Ectodermal cell (in vitro differentiated cells): ENCODE measurements at regions not wholly inside any gene's neighbourhood (a gene's known extent, or its start where the extent isn't known, plus 50 kb on each side); places are given as distances from the start of the nearest gene placed in this dataset.
"Not testable (repeated sequence)": the region's sequence is repeated elsewhere in the genome, so short reads cannot be mapped to it uniquely, and the experiment has no call there.

ENCODE experiments used
- H3K27ac ChIP-seq: 2 replicates; pipeline ENCODE4 v1.7.0; 2013; ENCODE audit warnings: mild to moderate bottlenecking, low read depth, low read length; ENCODE audit not compliant: insufficient read depth, poor library complexity, severe bottlenecking
- H3K27me3 ChIP-seq: 2 replicates; pipeline ENCODE4 v1.7.0; 2013; ENCODE audit warnings: mild to moderate bottlenecking, low read length; ENCODE audit not compliant: insufficient read depth, control insufficient read depth, poor library complexity, severe bottlenecking
- H3K36me3 ChIP-seq: one replicate; pipeline ENCODE4 v1.7.0; 2013; ENCODE audit warnings: low read length; ENCODE audit not compliant: control insufficient read depth, insufficient read depth
- H3K4me1 ChIP-seq: one replicate; pipeline ENCODE4 v1.7.0; 2013; ENCODE audit warnings: low read length; ENCODE audit not compliant: control insufficient read depth, insufficient read depth
- H3K4me3 ChIP-seq: 2 replicates; pipeline ENCODE4 v1.7.0; 2013; ENCODE audit warnings: low read depth, low read length, control low read depth; ENCODE audit not compliant: insufficient read depth
- H3K9me3 ChIP-seq: 2 replicates; pipeline ENCODE4 v1.7.0; 2013; ENCODE audit warnings: mild to moderate bottlenecking, low read length, moderate library complexity; ENCODE audit not compliant: control insufficient read depth
- WGBS, 2 experiments: methylation state at CpG; one replicate each; pipeline ENCODE4 v1.1.7; 2013; ENCODE audit warnings: missing lambda C conversion rate in 2 of 2; 5-methylcytosine and 5-hydroxymethylcytosine counted together

DNA sequence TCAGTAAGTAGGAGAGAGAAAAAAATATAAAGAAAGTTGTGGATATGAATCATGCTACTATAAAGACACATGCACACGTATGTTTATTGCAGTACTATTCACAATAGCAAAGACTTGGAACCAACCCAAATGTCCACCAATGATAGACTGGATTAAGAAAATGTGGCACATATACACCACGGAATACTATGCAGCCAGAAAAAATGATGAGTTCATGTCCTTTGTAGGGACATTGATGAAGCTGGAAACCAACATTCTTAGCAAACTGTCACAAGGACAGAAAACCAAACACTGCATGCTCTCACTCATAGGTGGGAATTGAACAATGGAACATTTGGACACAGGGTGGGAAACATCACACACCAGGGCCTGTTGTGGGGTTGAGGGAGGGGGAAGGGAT is 200.3 kb upstream of the IVNS1ABP start:
- not testable (repeated sequence) for H3K27ac ChIP-seq, H3K4me1 ChIP-seq, H3K36me3 ChIP-seq, H3K27me3 ChIP-seq, H3K9me3 ChIP-seq, H3K4me3 ChIP-seq
- WGBS, 2 experiments: 88 to 100% methylated on average over 2 of the region's 2 CpGs

DNA sequence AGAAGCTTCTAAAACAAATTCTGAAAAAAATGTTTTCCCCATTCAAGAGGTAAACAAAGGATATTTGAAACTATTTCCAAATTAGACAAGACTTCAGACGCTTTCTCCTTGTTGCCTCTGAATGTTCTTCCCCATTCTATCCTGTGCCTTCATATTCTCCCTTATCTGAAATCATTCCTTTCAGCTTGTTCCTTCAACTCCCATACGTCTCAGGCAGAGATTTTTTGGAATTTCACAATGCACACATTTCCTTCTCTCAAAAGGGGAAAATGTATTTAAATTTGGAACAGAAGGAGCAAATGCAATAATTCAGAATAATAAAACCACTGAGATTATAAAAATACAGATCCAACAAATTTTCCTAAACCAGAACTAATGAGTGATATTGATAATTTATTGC is 198.7 kb upstream of the IVNS1ABP start:
- H3K27me3 ChIP-seq: no peaks in the 10 kb centered on the region
- no peak overlapping the region for H3K4me3 ChIP-seq
- H3K4me1 ChIP-seq: no peaks in the 10 kb centered on the region
- no peaks in the 10 kb centered on the region for H3K9me3 ChIP-seq
- no peaks in the 10 kb centered on the region for H3K36me3 ChIP-seq
- WGBS, 2 experiments: 89 to 96% methylated on average over 2 of the region's 2 CpGs
- H3K27ac ChIP-seq: no peak overlapping the region

DNA sequence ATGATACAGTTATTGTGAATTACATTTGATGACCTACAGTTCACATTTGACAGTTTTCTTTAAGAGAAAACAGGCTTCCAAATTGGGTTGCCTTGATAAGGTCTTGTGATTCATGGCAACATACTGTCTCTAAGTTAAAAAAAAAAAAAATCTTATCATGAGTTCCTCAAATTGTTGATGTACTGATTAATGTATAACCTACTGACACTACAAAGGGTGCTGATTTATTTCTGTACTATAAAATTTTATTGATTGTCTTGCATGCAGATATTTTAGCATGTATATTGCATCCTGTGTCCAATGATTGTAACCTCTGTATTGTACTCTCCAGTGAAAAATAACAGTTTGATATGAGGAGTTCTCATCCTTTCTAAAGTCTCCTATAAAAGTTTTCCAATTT is 197.3 kb upstream of the IVNS1ABP start:
- Histone ChIP-seq H3K4me1 (no peaks in the 10 kb centered on the region), H3K4me3 (no peak overlapping the region), H3K27ac (no peak overlapping the region), H3K36me3 (no peaks in the 10 kb centered on the region), H3K27me3 (no peaks in the 10 kb centered on the region), H3K9me3 (no peaks in the 10 kb centered on the region)

DNA sequence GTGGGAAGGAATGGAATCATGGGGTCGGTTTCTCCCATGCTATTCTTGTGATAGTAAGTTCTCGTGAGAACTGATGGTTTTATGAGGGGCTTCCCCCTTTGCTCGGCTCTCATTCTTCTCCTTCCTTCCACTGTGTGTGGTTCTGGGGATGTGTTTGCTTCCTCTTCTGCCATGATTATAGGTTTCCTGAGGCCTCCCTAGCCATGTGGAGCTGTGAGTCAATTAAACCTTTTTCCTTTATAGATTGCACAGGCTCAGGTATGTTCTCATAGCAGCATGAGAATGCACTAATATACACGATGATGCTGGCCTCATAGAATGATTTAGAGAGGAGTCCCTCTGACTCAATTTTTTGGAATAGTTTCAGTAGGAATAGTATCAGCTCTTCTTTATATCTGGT is 195.4 kb upstream of the IVNS1ABP start:
- Histone ChIP-seq H3K9me3 (no peaks in the 10 kb centered on the region), H3K27ac (no peak overlapping the region), H3K4me1 (no peaks in the 10 kb centered on the region), H3K27me3 (no peaks in the 10 kb centered on the region), H3K4me3 (no peak overlapping the region), H3K36me3 (no peaks in the 10 kb centered on the region)
- WGBS, 2 experiments: 66 to 86% methylated on average over 2 to 4 of the region's 4 CpGs

DNA sequence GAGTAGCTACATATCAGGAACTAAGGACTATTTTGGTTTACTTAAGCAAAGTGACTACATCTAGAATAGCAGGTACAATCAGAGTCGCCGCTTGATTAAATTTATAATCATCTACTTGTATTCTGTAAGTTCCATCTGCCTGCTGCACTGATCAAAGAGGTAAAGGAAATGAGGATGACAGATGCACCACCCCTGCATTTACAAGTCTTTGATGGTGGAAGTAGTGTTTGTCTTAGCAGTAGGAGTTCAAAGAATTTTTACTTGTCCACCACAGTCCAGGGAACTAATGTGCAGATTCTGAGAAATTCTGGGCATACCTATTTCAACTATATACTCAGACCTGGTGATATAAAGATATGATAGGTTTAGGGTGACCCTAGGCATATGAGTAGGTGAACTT is 184.1 kb upstream of the IVNS1ABP start:
- H3K36me3 ChIP-seq: no peaks in the 10 kb centered on the region
- no peaks in the 10 kb centered on the region for H3K27me3 ChIP-seq
- WGBS, 2 experiments: 93 to 96% methylated on average over 2 of the region's 2 CpGs
- no peak overlapping the region for H3K4me3 ChIP-seq
- no peak overlapping the region for H3K27ac ChIP-seq
- no peaks in the 10 kb centered on the region for H3K4me1 ChIP-seq
- no peaks in the 10 kb centered on the region for H3K9me3 ChIP-seq

DNA sequence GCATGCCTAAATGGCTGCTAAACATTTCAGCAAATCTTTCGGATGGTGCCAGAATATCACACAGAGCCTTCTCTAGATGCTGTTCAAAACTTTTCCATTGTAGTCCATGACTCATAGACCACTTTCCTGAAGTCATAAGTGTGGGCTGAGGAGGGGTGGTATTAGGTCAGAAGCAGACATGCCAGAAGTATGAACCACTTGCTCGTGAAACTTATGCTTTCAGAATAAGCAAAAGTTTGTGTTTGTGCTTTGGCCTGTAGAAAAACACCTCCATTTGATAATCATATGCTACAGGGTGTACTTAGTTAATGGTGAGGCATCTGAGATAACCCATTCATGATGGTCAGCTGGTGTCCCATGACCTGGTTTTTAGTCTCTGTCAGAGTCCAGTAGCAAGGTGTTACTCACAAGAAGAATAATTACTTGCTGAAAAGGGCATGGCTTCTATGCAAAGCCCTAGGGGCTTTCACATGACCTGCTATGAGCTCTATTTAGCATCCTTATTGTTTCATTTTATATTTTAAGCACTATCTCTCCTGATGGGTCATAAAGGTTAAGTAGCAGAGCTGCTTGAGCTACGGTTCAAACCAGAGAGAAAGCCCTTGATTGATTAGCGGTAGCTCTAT is 183.1 kb upstream of the IVNS1ABP start:
- H3K9me3 ChIP-seq: no peaks in the 10 kb centered on the region
- no peaks in the 10 kb centered on the region for H3K36me3 ChIP-seq
- no peak overlapping the region for H3K27ac ChIP-seq
- H3K4me3 ChIP-seq: no peak overlapping the region
- 66 to 70% methylated on average over 4 of the region's 4 CpGs for WGBS, 2 experiments
- no peaks in the 10 kb centered on the region for H3K4me1 ChIP-seq
- no peaks in the 10 kb centered on the region for H3K27me3 ChIP-seq

DNA sequence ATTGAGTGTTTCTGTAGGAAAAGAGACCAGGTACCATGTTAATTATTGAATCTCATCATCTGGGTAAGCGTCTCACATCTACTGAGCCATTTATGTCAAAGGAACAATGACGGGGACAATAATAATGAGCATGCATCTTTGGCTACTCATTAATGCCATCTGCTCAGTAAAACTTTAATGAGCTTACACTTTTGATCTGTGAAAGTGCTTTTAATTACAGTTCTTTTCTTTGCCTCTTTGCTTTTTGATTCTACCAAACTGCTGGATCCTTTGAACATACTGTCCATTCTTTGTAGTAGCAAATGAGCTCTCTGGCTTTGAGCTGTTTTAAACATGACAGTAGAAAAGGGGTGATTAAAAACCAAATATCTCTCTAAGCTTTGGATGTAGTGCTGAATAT is 181.2 kb upstream of the IVNS1ABP start:
- Histone ChIP-seq H3K36me3 (no peaks in the 10 kb centered on the region), H3K27me3 (no peaks in the 10 kb centered on the region), H3K4me3 (no peak overlapping the region), H3K4me1 (no peaks in the 10 kb centered on the region), H3K27ac (no peak overlapping the region), H3K9me3 (no peaks in the 10 kb centered on the region)
- WGBS, 2 experiments: 87 to 89% methylated on average over 2 of the region's 2 CpGs

DNA sequence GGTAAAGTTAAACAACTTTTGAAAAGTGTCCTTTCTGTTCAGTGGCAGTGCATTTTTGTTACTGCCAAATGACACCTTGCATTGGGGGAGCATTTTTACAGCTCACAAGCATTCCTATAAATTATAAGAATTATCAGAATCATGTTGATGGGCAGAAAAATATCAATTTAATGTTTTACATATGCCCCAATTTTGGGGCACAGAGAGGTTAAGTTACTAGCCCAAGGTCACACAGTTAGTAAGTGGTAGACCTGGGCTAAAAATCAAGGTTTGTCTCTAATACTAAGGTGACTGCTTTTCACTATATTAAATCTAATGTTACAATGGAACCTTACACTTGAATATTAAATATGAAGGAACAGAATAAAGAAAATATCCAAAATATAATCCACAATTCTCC is 180.1 kb upstream of the IVNS1ABP start:
- no peaks in the 10 kb centered on the region for H3K36me3 ChIP-seq
- H3K4me3 ChIP-seq: no peak overlapping the region
- no peaks in the 10 kb centered on the region for H3K4me1 ChIP-seq
- H3K9me3 ChIP-seq: no peaks in the 10 kb centered on the region
- H3K27me3 ChIP-seq: no peaks in the 10 kb centered on the region
- no peak overlapping the region for H3K27ac ChIP-seq

DNA sequence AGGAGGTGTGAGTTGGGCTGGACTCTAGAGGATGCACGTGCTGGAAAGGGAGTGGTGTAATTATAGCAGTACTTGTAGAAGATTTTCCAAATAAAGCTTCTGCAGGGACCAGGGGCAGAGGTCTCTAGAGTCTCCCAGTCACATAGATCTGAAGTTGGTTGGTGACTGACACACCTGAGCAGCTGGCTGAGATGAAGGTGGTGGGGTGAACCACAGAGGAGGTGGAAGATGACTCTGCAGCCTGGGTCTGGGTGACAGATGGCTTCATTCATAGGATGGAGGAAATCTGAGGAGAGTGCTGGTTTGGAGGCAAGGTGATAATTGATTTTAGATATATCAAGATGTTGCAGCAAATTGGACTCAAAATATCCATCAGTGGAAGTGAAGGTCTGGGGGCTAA is 178.9 kb upstream of the IVNS1ABP start:
- no peaks in the 10 kb centered on the region for H3K9me3 ChIP-seq
- no peaks in the 10 kb centered on the region for H3K36me3 ChIP-seq
- H3K27ac ChIP-seq: no peak overlapping the region
- H3K27me3 ChIP-seq: no peaks in the 10 kb centered on the region
- H3K4me3 ChIP-seq: no peak overlapping the region
- WGBS, 2 experiments: 80 to 86% methylated on average over 1 of the region's 1 CpG
- no peaks in the 10 kb centered on the region for H3K4me1 ChIP-seq

DNA sequence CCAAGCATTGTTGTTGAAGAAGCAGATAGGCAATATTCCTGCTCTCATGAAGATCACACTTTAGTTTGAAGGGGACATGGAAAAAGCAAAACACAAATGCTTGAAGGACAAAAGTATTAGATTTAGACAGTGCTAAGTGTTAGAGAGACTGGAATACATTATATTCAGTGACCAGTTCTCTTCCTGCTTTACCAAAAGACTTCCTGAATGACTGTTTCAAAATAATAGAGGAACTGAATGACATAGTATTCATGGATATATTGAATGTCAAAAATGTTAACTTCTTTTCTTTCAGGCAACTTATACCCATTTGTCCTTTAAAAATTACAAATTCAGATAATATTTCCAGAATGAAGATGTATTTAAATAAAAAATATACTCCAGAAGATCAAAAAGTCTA is 178.0 kb upstream of the IVNS1ABP start:
- Histone ChIP-seq H3K27me3 (no peaks in the 10 kb centered on the region), H3K9me3 (no peaks in the 10 kb centered on the region), H3K36me3 (no peaks in the 10 kb centered on the region), H3K27ac (no peak overlapping the region), H3K4me3 (no peak overlapping the region), H3K4me1 (no peaks in the 10 kb centered on the region)

DNA sequence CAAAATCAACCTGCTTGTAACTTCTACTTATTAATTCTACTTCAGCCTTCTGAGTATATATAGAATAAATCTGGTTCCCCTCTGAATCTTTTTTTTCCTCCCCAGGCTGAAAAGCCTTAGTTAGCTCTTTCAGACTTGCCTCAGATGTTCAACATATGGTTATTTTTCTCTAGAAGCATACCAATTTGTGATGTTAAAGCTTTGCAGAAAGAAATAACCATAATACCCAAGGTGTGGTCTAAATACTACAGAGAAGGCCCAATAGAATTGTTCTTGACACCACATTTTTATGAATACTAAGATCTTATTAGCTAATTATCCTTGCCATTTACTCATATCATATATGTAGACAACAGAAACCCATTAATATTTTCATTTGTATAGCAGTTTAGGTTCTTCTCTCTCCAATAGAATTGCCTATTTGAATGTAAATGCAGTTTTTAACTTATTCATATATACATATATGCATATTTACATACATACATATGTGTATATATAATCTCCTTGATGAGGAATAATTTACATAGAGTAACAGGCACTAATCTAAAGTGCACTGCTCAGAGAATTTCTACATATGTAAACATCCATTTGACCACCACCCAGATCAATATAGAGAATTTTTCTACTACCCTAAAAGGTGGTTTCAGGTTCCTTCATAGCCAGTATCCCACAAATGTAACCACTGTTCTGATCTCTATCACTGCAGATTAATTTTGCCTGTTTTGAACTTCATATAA is 175.2 kb upstream of the IVNS1ABP start:
- Histone ChIP-seq H3K27me3 (no peaks in the 10 kb centered on the region), H3K36me3 (no peaks in the 10 kb centered on the region), H3K9me3 (no peaks in the 10 kb centered on the region), H3K4me3 (no peak overlapping the region), H3K27ac (no peak overlapping the region), H3K4me1 (no peaks in the 10 kb centered on the region)
